ENCODE measurements at regions not wholly inside any gene's neighbourhood (a gene's known extent, or its start where the extent isn't known, plus 50 kb on each side); places are given as distances from the start of the nearest gene placed in this dataset.

DNA sequence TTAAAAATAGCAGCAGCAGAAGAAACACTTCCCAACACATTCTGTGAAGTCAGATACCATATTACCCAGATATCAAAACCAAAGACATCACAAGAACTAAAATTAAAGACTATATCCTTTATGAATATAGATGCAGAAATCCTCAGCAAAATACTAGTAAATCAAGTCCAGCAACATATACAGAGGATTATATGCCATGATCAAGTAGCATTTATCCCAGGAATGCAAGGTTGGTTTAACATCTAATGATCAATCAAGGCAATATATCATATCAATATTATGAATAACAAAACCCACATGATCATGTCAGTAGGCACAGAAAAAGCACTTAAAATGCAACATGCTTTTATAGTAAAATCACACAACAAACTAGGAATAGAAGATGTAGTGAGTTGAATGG lies 88.1 kb downstream of the RPS24 start:
- H3K4me1 ChIP-seq = no peaks in the 10 kb centered on the region
- no peaks in the 10 kb centered on the region for H3K36me3 ChIP-seq
- H3K27me3 ChIP-seq = no peaks in the 10 kb centered on the region
- no peak overlapping the region for H3K27ac ChIP-seq
- TF ChIP-seq POLR2A (IDR thresholded peaks at IDR 0.05) = no peak
- TF ChIP-seq, protein P1, sequence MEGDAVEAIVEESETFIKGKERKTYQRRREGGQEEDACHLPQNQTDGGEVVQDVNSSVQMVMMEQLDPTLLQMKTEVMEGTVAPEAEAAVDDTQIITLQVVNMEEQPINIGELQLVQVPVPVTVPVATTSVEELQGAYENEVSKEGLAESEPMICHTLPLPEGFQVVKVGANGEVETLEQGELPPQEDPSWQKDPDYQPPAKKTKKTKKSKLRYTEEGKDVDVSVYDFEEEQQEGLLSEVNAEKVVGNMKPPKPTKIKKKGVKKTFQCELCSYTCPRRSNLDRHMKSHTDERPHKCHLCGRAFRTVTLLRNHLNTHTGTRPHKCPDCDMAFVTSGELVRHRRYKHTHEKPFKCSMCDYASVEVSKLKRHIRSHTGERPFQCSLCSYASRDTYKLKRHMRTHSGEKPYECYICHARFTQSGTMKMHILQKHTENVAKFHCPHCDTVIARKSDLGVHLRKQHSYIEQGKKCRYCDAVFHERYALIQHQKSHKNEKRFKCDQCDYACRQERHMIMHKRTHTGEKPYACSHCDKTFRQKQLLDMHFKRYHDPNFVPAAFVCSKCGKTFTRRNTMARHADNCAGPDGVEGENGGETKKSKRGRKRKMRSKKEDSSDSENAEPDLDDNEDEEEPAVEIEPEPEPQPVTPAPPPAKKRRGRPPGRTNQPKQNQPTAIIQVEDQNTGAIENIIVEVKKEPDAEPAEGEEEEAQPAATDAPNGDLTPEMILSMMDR (IDR thresholded peaks at IDR 0.05 in 4 of 5, conservative IDR thresholded peaks at IDR 0.05 in 1 of 5) = no peak
- no peak overlapping the region for H3K4me3 ChIP-seq
- in situ Hi-C loops (cut with MboI; ENCODE audit: low sequenced_read_pairs in 4 of 4) (no loop called here), intact Hi-C loops (cut with DNase I; ENCODE audit: low total_unique reads) (no loop called here)
- no peak for ATAC-seq
- no peak for DNase-seq
- H3K9me3 ChIP-seq = peaks cover 0 to 13% (median 0%) of the 10 kb centered on the region in 3 donors

DNA sequence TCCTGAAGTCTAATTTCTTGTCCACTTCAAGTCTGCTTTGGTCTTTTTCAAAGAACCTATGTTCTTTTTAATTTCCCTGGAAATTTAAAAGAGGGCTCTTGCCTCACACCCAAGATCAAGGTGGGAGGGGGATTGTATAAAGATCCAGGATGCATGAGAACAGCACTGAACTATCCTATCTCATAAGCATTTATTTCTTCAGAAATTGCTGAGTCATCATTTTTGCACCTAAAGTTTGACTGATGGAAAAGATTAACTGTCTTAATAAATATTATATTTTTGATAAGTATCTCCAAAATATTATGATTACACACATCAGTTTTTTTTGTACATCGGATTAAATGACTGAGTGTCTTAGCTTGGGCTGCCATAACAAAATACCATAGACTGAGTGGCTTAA lies 90.5 kb downstream of the RPS24 start:
- Histone ChIP-seq H3K27ac (no peak overlapping the region), H3K9me3 (peaks cover 0 to 13% (median 0%) of the 10 kb centered on the region in 3 donors), H3K4me3 (no peak overlapping the region), H3K27me3 (no peaks in the 10 kb centered on the region), H3K4me1 (no peaks in the 10 kb centered on the region), H3K36me3 (no peaks in the 10 kb centered on the region)
- in situ Hi-C loops (cut with MboI; ENCODE audit: low sequenced_read_pairs in 4 of 4) (no loop called here), intact Hi-C loops (cut with DNase I; ENCODE audit: low total_unique reads) (no loop called here)
- DNase-seq = no peak
- ATAC-seq = no peak
- TF ChIP-seq POLR2A (IDR thresholded peaks at IDR 0.05) = no peak
- TF ChIP-seq, protein P1 (IDR thresholded peaks at IDR 0.05 in 4 of 5, conservative IDR thresholded peaks at IDR 0.05 in 1 of 5) = no peak

DNA sequence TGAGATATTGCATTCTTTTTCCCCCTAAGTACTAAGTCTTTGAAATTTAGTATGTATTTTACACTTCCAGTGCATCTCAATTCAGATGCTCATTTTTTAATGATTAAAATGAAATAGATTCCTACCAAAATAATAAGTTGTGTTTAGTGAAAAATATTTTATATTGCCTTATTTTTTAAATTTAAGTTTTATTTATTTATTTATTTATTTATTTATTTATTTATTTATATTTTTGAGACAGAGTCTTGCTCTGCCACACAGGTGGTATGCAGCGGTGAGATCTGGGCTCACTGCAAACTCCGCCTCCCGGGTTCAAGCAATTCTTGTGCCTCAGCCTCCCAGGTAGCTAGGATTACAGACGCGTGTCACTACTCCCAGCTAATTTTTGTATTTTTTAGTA lies 95.5 kb downstream of the RPS24 start:
- no peaks in the 10 kb centered on the region for H3K27me3 ChIP-seq
- TF ChIP-seq POLR2A (IDR thresholded peaks at IDR 0.05) = no peak
- TF ChIP-seq, protein P1 (IDR thresholded peaks at IDR 0.05 in 4 of 5, conservative IDR thresholded peaks at IDR 0.05 in 1 of 5) = no peak
- H3K4me3 ChIP-seq = no peak overlapping the region
- H3K9me3 ChIP-seq = no peaks in the 10 kb centered on the region
- intact Hi-C loops (cut with DNase I; ENCODE audit: low total_unique reads) (no loop called here), in situ Hi-C loops (cut with MboI; ENCODE audit: low sequenced_read_pairs in 4 of 4) (no loop called here)
- no peaks in the 10 kb centered on the region for H3K36me3 ChIP-seq
- DNase-seq (no peak), ATAC-seq (no peak)
- no peak overlapping the region for H3K27ac ChIP-seq
- no peaks in the 10 kb centered on the region for H3K4me1 ChIP-seq

DNA sequence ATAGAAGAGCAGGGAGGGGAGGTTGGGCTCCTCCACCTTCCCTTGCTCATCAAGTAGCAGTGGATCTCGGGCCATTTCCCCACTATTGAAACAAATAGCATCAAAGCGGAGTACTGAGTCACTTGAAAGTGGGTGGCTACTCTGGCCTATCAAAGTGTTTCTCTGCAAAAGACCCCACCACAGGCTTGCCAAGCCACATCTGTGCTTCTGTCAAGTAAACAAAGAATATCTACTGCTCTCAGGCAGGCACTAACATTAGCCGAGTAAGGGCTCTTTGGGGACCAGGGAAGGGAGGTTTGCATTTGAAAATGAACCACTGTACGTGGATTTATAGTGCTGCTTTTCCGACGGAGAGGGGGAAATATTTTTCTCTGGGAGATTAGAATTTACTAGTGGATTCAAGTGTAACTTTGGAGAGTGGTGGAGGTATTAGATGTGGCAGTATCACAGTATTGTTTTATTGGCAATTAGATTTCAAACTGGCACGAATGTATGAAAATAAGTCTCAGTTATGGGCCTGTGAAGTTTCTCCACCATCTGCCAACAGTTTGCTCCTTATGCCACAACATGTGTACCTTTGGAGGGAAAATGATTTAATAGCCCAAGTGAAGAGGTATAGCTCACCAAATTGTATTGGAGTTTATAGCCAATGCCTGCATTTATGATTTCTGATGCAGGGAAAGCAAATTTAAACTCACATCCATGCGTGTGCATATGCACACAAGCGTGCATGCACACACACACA lies 97.5 kb downstream of the RPS24 start:
- intact Hi-C loops (cut with DNase I; ENCODE audit: low total_unique reads) = no loop called here
- in situ Hi-C loops (cut with MboI; ENCODE audit: low sequenced_read_pairs in 4 of 4) = no loop called here
- Histone ChIP-seq H3K27ac (no peak overlapping the region), H3K27me3 (no peaks in the 10 kb centered on the region), H3K36me3 (no peaks in the 10 kb centered on the region), H3K4me1 (no peaks in the 10 kb centered on the region), H3K9me3 (no peaks in the 10 kb centered on the region), H3K4me3 (no peak overlapping the region)
- no peak for DNase-seq
- TF ChIP-seq, protein P1 (IDR thresholded peaks at IDR 0.05 in 4 of 5, conservative IDR thresholded peaks at IDR 0.05 in 1 of 5) = no peak
- TF ChIP-seq POLR2A (IDR thresholded peaks at IDR 0.05) = no peak
- ATAC-seq = no peak

All from gastrocnemius medialis (tissue), 4 donors.